Nephron (organoid): ENCODE measurements at regions not wholly inside any gene's neighbourhood (a gene's known extent, or its start where the extent isn't known, plus 50 kb on each side); places are given as distances from the start of the nearest gene placed in this dataset.

Source experiments
- H3K27ac Mint-ChIP-seq, 3 experiments: 2 replicates each; pipeline ENCODE4 v1.8.0; 2020; ENCODE audit warnings: mixed read lengths in 3 of 3, mild to moderate bottlenecking in 2 of 3, moderate library complexity in 1 of 3
- H3K27me3 Mint-ChIP-seq: 2 replicates; pipeline ENCODE4 v1.8.0; 2021; ENCODE audit warnings: low read depth, mild to moderate bottlenecking, moderate library complexity, mixed read lengths
- H3K36me3 Mint-ChIP-seq: 2 replicates; pipeline ENCODE4 v1.8.0; 2020; ENCODE audit warnings: low read depth, mixed read lengths
- H3K4me1 Mint-ChIP-seq: 2 replicates; pipeline ENCODE4 v1.8.0; 2020; ENCODE audit warnings: mixed read lengths
- H3K4me3 Mint-ChIP-seq, 3 experiments: 2 replicates each; pipeline ENCODE4 v1.8.0; 2020; ENCODE audit warnings: mild to moderate bottlenecking in 3 of 3, mixed read lengths in 3 of 3, moderate library complexity in 2 of 3
- H3K9me3 Mint-ChIP-seq: 2 replicates; pipeline ENCODE4 v1.8.0; 2020; ENCODE audit warnings: mixed read lengths
- CTCF ChIP-seq, 3 experiments: fragments of 200-600 bp; sonication (generic); IDR thresholded peaks; one replicate each; pipeline ENCODE4 v1.5.0; 2021; ENCODE audit warnings: antibody characterized with exemption in 3 of 3; ENCODE audit not compliant: unreplicated experiment in 3 of 3

GRCh38 chr14:42617005-42617404 is 1010.3 kb downstream of the LRFN5 start:
- Mint-ChIP-seq H3K4me1 (no peaks in the 10 kb centered on the region), H3K27me3 (no peaks in the 10 kb centered on the region), H3K9me3 (no peaks in the 10 kb centered on the region), H3K4me3 (no peak overlapping the region), H3K27ac (no peak overlapping the region), H3K36me3 (no peaks in the 10 kb centered on the region)
- no peak for TF ChIP-seq CTCF (IDR thresholded peaks at IDR 0.05; ENCODE audit: unreplicated experiment in 3 of 3)

GRCh38 chr14:42606839-42607238 is 1000.2 kb downstream of the LRFN5 start:
- Mint-ChIP-seq H3K4me3 (no peak overlapping the region), H3K9me3 (no peaks in the 10 kb centered on the region), H3K36me3 (no peaks in the 10 kb centered on the region), H3K27me3 (no peaks in the 10 kb centered on the region), H3K4me1 (no peaks in the 10 kb centered on the region), H3K27ac (no peak overlapping the region)
- TF ChIP-seq CTCF (IDR thresholded peaks at IDR 0.05; ENCODE audit: unreplicated experiment in 3 of 3), result no peak

- no peak for TF ChIP-seq CTCF (IDR thresholded peaks at IDR 0.05; ENCODE audit: unreplicated experiment in 3 of 3)
- no peaks in the 10 kb centered on the region for H3K27me3 Mint-ChIP-seq
- H3K4me1 Mint-ChIP-seq, result no peaks in the 10 kb centered on the region
- H3K9me3 Mint-ChIP-seq, result no peaks in the 10 kb centered on the region
- H3K27ac Mint-ChIP-seq, result no peak overlapping the region
- no peaks in the 10 kb centered on the region for H3K36me3 Mint-ChIP-seq
- no peak overlapping the region for H3K4me3 Mint-ChIP-seq
These were observed 995.7 kb downstream of the LRFN5 start for GRCh38 chr14:42602336-42602845.

GRCh38 chr14:42572032-42572431 is 965.4 kb downstream of the LRFN5 start:
- no peak for TF ChIP-seq CTCF (IDR thresholded peaks at IDR 0.05; ENCODE audit: unreplicated experiment in 3 of 3)
- Mint-ChIP-seq H3K4me3 (no peak overlapping the region), H3K27ac (no peak overlapping the region), H3K27me3 (no peaks in the 10 kb centered on the region), H3K9me3 (peaks cover 30% of the 10 kb centered on the region), H3K36me3 (no peaks in the 10 kb centered on the region), H3K4me1 (no peaks in the 10 kb centered on the region)

GRCh38 chr14:42569227-42569626 is 962.6 kb downstream of the LRFN5 start:
- Mint-ChIP-seq H3K27me3 (no peaks in the 10 kb centered on the region), H3K4me1 (no peaks in the 10 kb centered on the region), H3K27ac (no peak overlapping the region), H3K9me3 (peaks cover 14% of the 10 kb centered on the region), H3K4me3 (no peak overlapping the region), H3K36me3 (no peaks in the 10 kb centered on the region)
- no peak for TF ChIP-seq CTCF (IDR thresholded peaks at IDR 0.05; ENCODE audit: unreplicated experiment in 3 of 3)

GRCh38 chr14:42565556-42565955 is 958.9 kb downstream of the LRFN5 start:
- Mint-ChIP-seq H3K4me3 (no peak overlapping the region), H3K27me3 (no peaks in the 10 kb centered on the region), H3K4me1 (no peaks in the 10 kb centered on the region), H3K36me3 (no peaks in the 10 kb centered on the region), H3K27ac (no peak overlapping the region), H3K9me3 (no peaks in the 10 kb centered on the region)
- no peak for TF ChIP-seq CTCF (IDR thresholded peaks at IDR 0.05; ENCODE audit: unreplicated experiment in 3 of 3)
